ENCODE measurements at regions not wholly inside any gene's neighbourhood (a gene's known extent, or its start where the extent isn't known, plus 50 kb on each side); places are given as distances from the start of the nearest gene placed in this dataset.

- DNase-seq (ENCODE audit: low read depth in 2 of 2) = no peak
These were observed 906.8 kb downstream of the QKI start for GRCh38 chr6:164321297-164321696.

- no peak for DNase-seq (ENCODE audit: low read depth in 2 of 2)
These were observed 900.9 kb downstream of the QKI start for GRCh38 chr6:164315376-164315775.

GRCh38 chr6:164308339-164308738 lies 893.8 kb downstream of the QKI start:
- DNase-seq (ENCODE audit: low read depth in 2 of 2) = no peak

GRCh38 chr6:164303102-164303964 lies 888.8 kb downstream of the QKI start:
- no peak for DNase-seq (ENCODE audit: low read depth in 2 of 2)

GRCh38 chr6:164296411-164296810 lies 881.9 kb downstream of the QKI start:
- DNase-seq (ENCODE audit: low read depth in 2 of 2) = no peak

- no peak for DNase-seq (ENCODE audit: low read depth in 2 of 2)
These were observed 879.7 kb downstream of the QKI start for GRCh38 chr6:164294047-164294784.

GRCh38 chr6:164291224-164291623 lies 876.7 kb downstream of the QKI start:
- DNase-seq (ENCODE audit: low read depth in 2 of 2) = no peak

GRCh38 chr6:164290101-164290500 lies 875.6 kb downstream of the QKI start:
- no peak for DNase-seq (ENCODE audit: low read depth in 2 of 2)

GRCh38 chr6:164286011-164286410 lies 871.5 kb downstream of the QKI start:
- no peak for DNase-seq (ENCODE audit: low read depth in 2 of 2)

- no peak for DNase-seq (ENCODE audit: low read depth in 2 of 2)
These were observed 869.1 kb downstream of the QKI start for GRCh38 chr6:164283574-164283973.

- DNase-seq (ENCODE audit: low read depth in 2 of 2) = no peak
These were observed 861.7 kb downstream of the QKI start for GRCh38 chr6:164276211-164276610.

- no peak for DNase-seq (ENCODE audit: low read depth in 2 of 2)
These were observed 861.3 kb downstream of the QKI start for GRCh38 chr6:164275773-164276172.

GRCh38 chr6:164274493-164274892 lies 860.0 kb downstream of the QKI start:
- DNase-seq (ENCODE audit: low read depth in 2 of 2) = no peak

GRCh38 chr6:164273491-164273890 lies 859.0 kb downstream of the QKI start:
- DNase-seq (ENCODE audit: low read depth in 2 of 2) = no peak

- no peak for DNase-seq (ENCODE audit: low read depth in 2 of 2)
These were observed 852.3 kb downstream of the QKI start for GRCh38 chr6:164266851-164267250.

GRCh38 chr6:164262348-164262747 lies 847.8 kb downstream of the QKI start:
- no peak for DNase-seq (ENCODE audit: low read depth in 2 of 2)

- DNase-seq (ENCODE audit: low read depth in 2 of 2) = no peak
These were observed 843.9 kb downstream of the QKI start for GRCh38 chr6:164258421-164258820.

GRCh38 chr6:164252948-164253347 lies 838.4 kb downstream of the QKI start:
- DNase-seq (ENCODE audit: low read depth in 2 of 2) = no peak

- DNase-seq (ENCODE audit: low read depth in 2 of 2) = no peak
These were observed 837.8 kb downstream of the QKI start for GRCh38 chr6:164252291-164252690.

GRCh38 chr6:164247106-164247505 lies 832.6 kb downstream of the QKI start:
- DNase-seq (ENCODE audit: low read depth in 2 of 2) = no peak

GRCh38 chr6:164246082-164246481 lies 831.6 kb downstream of the QKI start:
- DNase-seq (ENCODE audit: low read depth in 2 of 2) = no peak

- DNase-seq (ENCODE audit: low read depth in 2 of 2) = no peak
These were observed 829.4 kb downstream of the QKI start for GRCh38 chr6:164243949-164244348.

- DNase-seq (ENCODE audit: low read depth in 2 of 2) = no peak
These were observed 828.6 kb downstream of the QKI start for GRCh38 chr6:164243012-164243610.
